ENCODE measurements at regions not wholly inside any gene's neighbourhood (a gene's known extent, or its start where the extent isn't known, plus 50 kb on each side); places are given as distances from the start of the nearest gene placed in this dataset.
A peak's percentile ranks its signal among the peaks of the same experiment; 100 is the strongest.
"Not testable (repeated sequence)": the region's sequence is repeated elsewhere in the genome, so short reads cannot be mapped to it uniquely, and the experiment has no call there.

DNA sequence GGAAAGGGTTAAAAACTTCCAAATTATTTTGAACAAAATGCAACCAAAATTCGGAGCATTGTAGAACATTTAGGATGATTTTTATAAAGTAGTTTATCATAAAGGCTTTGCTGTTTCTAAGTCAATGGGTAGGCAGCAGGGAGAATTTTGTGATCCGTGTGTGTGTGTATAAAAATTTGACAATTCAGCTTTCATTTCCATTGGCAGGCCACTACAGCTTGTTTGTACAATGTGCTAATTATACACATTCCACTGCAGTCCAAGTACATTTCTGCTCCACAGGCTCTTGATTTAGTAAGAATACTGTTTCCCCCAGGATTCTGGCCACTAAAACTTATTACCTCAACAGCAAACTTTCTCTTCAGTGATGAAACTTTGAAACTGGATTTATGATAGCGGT, 71.8 kb upstream of the LTBP1 start:
- DNase-seq (ENCODE audit: low read depth in 2 of 3, low spot score in 2 of 3): no peak

DNA sequence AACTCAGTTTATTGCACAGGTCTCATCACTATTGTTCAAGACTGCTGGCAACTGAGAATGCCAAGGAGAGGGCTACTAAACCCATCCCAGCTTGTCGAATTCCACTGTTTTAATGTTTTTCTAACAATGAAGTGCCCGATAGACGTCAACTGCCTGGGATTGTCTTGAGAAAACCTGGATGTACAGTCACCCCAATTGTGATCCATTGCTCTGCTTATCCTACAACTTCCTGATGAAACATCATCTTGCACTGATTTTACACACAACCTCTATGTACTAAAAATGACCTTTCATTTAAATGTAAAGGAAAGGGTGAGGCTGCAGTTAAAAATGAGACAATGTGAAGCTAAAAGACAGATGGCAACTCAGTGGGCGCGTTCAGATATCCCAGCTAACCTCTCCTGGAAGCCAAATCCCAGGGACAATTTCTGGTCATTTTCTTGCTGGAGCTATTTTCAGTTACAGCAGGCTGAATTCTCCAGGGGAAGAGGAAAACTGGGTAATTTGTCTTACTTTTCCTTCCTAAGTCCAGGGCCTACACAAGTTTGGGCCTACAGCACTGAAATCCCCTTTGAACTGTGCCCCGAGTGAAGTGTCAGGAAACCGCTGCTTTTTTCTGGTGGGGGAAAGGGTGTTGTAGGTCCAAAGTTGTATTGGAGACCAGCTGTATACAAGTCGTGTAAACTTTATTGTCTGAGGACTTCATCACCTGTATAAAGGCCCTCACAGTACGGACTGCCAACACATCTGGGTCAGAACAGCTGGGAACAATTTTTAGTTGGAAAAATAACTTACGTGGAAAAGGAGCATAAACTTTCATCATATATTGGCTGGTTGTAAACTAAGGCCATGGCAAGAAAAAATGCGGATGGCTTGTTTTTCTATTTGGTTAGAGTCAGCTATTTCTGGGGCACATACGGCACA, 68.9 kb upstream of the LTBP1 start:
- no peak for DNase-seq (ENCODE audit: low read depth in 2 of 3, low spot score in 2 of 3)

DNA sequence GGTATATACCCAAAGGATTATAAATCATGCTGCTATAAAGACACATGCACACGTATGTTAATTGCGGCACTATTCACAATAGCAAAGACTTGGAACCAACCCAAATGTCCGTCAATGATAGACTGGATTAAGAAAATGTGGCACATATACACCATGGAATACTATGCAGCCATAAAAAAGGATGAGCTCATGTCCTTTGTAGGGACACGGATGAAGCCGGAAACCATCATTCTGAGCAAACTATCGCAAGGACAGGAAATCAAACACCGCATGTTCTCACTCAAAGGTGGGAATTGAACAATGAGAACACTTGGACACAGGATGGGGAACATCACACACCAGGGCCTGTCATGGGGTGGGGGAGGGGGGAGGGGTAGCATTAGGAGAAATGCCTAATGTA, 66.8 kb upstream of the LTBP1 start:
- DNase-seq (ENCODE audit: low read depth in 2 of 3, low spot score in 2 of 3): not testable (repeated sequence)

DNA sequence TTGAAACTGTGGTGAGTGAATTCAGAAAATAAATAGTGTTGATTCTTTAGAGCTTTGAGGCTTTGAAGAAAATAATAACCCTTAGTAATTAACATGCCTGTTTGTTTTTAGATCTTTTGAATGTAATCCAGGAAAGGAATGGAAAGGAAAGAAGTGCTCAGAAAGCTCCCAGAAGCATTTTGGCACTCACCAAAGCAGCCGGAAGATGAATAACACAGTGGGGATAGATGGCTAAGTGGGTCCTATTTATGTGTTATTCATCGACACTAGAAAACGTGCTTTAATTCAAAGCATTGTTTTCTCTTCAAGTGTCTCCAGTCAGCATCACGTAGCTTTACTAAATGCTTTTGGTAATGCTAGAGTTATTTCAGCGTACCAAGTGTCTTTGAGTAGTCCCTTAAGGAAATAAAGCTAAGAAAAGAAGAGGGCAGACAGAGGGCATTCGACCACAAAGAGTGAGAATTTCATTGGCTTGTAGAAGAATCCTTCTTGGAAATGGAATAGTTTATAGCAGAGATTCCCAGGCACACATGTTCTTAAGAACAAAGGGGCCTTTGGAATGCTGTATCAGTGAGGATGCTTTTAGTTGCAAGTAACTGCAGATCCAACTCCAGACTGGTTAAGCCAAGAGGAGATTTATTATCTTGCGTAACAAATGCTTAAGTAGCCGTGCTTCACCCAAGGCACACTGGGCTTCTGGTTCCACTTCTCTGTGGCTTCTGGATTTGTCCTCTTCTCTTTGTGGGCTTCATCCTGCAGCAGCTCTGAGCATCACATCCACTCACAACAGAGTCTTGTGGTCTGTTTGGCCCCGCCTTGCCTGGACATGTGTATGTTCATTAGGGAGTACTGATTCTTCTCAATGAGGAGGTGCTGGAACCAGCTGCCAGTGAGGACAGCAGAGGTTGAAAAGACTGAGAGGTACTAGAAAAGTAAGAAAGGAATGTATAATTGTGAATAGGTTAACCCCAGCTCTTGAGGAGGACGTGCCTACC, 63.6 kb upstream of the LTBP1 start:
- no peak for DNase-seq (ENCODE audit: low read depth in 2 of 3, low spot score in 2 of 3)

DNA sequence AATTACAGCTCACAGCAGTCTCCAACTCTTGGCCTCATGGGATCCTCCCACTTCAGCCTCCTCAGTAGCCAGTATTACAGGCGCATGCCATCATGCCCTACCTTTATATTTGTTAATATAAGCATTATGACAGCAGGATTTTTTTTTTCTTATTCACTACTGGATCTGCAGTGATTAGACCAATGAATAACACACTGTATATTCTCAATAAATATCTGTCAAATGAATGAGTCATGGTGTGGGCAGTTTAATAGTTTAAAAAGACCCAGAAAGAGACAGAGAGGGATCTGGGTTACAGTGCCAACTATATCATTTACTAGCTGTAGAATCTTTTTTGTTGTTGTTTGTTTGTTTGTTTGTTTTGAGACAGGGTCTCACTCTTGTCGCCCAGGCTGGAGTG, 62.4 kb upstream of the LTBP1 start:
- DNase-seq (ENCODE audit: low read depth in 2 of 3, low spot score in 2 of 3): no peak

DNA sequence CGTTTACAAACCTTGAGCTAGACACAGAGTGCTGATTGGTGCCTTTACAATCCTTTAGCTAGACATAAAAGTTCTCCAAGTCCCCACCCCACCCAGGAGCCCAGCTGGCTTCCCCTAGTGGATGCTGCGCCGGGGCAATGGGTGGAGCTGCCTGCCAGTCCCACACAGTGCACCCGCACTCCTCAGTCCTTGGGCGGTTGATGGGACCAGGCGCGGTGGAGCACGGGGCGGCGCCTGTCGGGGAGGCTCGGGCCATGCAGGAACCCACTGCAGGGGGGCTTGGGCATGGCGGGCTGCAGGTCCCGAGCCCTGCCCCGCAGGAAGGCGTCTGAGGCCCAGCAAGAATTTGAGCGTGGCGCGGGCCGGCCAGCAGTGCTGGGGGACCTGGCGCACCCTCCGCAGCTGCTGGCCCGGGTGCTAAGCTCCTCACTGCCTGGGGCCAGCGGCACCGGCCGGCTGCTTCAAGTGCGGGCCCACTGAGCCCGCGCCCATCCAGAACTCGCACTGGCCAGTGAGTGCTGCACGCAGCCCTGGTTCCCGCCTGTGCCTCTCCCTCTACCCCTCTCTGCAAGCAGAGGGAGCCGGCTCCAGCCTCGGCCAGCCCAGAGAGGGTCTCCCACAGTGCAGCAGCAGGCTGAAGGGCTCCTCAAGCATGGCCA, 60.2 kb upstream of the LTBP1 start:
- not testable (repeated sequence) for DNase-seq (ENCODE audit: low read depth in 2 of 3, low spot score in 2 of 3)

DNA sequence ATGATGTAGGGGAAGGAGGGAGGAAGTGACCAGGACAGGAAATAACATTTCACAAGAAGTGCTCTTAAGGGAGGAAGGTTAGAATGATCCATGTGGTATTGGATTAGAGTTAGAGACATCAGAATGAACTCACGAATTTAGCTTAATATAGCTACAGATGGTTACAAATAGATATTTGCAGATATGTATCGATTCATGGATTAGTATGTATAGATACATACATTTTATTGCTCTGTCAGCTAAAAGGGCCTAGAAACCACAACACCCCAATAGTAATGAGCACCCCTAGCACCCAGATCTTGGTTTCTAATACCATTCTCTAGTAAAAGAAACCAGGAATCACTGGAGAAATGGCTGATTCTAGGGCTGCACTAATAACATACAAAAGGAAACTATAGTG, 59.6 kb upstream of the LTBP1 start:
- DNase-seq (ENCODE audit: low read depth in 2 of 3, low spot score in 2 of 3): no peak

DNA sequence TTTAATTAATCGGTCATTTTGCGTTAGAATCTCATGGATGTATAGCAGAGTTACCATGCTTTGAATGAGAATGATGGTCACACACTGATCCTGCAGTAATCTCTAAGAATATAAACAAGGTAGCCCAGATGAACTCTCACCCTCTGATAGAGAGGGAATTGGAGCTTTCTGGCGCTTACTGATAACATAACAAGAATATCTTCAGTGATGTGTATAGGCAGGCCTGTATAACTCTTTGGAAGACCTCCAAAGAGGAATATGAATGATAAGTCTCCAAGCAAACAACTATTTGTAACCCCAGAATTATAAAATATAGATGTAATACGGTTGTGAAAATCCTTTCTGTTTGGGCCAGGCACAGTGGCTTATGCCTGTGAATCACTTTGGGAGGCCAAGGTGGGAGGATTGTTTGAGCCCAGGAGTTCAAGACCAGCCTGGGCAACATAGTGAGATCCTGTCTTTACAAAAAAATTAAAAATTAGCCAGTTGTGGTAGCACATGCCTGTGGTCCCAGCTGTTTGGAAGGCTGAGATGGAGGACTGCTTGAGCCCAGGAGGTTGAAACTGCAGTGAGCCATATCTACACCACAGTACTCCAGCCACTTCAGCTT, 52.5 kb upstream of the LTBP1 start:
- DNase-seq (ENCODE audit: low read depth in 2 of 3, low spot score in 2 of 3): no peak

DNA sequence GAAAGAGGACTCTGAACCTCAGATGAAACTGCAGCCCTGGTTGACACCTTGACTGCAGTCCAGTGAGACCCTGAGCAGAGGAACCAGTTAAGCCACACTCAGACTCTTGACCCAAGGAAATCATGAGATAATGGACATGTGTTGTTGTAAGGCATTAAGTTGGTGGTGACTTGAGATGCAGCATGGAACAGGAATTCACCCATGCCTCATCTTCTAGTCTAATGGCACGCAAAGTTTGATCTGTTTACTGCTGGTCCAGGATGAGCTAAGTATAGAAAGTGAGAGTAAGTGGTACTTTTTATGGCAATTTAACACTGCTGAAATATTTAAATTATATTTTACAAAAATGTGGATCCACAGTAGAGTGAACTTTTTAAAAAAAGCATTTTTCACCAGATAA, 51.3 kb upstream of the LTBP1 start:
- peak in 1 of 3 donors; percentile 2 for DNase-seq (ENCODE audit: low read depth in 2 of 3, low spot score in 2 of 3)
